ENCODE measurements at regions not wholly inside any gene's neighbourhood (a gene's known extent, or its start where the extent isn't known, plus 50 kb on each side); places are given as distances from the start of the nearest gene placed in this dataset.
A peak's percentile ranks its signal among the peaks of the same experiment; 100 is the strongest.

- peak; percentile 65 for DNase-seq (ENCODE audit: low read depth)
Measured at GRCh38 chr6:149213829-149214228, 103.7 kb upstream of the TAB2 start.

- no peak for DNase-seq (ENCODE audit: low read depth)
Measured at GRCh38 chr6:149216459-149216858, 101.1 kb upstream of the TAB2 start.

- DNase-seq (ENCODE audit: low read depth): no peak
Measured at GRCh38 chr6:149217466-149217888, 100.0 kb upstream of the TAB2 start.

GRCh38 chr6:149218471-149218870 lies 99.0 kb upstream of the TAB2 start:
- no peak for DNase-seq (ENCODE audit: low read depth)

DNA sequence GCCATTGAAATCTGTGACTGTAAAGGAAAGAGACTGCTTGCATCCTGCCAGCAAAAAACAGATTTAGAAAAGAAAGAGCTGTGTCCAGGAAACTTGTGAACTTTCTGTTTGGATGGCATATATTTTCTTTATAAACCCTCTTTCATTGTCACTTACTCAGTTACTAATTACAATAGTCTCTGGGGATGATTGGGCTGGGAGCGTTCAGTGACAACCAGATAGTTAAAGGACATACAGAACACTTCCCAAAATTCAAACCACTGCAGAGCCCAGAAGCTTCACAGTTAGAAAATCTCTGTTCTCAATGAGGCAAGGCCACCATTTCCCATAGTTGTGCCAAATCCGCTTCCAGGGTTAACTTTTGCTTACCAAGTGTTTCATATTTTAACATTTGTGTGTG lies 98.6 kb upstream of the TAB2 start:
- no peak for DNase-seq (ENCODE audit: low read depth)

GRCh38 chr6:149220882-149221773 lies 96.4 kb upstream of the TAB2 start:
- no peak for DNase-seq (ENCODE audit: low read depth)

DNA sequence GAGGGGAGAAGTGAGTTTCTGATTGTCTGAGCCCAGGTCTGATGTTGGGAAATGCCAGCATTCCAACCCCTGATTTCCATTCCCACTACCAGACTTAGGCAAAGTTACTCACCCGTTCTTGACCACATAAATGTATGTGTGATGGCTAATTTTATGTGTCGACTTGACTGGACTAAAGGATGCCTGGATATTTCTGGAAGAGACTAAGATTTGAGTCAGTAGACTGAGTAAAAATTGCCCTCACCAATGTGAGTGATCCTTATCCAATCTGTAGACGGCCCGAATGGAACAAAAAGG lies 95.8 kb upstream of the TAB2 start:
- DNase-seq (ENCODE audit: low read depth): peak; percentile 81

GRCh38 chr6:149223120-149223903 lies 94.2 kb upstream of the TAB2 start:
- DNase-seq (ENCODE audit: low read depth): no peak

- no peak for DNase-seq (ENCODE audit: low read depth)
Measured at GRCh38 chr6:149223904-149224351, 93.6 kb upstream of the TAB2 start.

DNA sequence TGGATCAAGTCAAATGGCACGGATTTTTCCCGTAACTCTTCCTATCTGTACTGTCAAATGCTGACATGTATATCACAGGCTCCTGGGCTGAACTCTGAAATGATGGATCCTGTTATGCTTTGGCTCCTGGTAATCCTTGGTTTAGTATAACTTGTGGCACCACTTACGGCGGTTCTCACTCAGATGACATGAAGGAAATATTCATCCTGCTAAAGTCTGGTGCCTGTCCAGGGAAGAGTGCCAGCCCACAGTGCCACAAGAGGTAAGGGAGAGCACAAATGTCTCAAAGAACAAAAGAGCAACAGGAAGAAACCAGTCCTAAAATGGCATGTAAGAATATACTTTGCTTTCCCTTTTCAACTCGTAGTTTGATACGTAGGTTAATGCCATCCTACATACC lies 93.1 kb upstream of the TAB2 start:
- peak; percentile 56 for DNase-seq (ENCODE audit: low read depth)

DNA sequence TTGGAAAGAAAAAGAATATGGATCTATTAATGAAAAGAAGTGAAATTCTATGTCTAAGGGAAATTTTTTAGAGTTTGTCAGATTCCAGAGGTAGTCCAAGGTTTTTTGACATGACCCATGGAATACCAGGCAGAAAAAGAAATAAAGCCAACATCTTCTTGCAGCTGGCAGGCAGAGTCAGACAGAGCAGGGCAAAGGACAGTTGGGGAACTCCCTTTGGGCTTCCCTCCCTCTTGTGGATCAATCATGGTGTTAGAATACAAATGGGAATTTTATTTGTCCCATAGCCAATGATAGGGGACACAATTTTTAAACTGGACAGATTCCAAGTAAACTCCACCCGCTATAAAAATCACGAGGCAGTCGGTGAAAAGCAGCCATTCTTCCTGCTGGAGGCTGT lies 92.1 kb upstream of the TAB2 start:
- DNase-seq (ENCODE audit: low read depth): no peak

DNA sequence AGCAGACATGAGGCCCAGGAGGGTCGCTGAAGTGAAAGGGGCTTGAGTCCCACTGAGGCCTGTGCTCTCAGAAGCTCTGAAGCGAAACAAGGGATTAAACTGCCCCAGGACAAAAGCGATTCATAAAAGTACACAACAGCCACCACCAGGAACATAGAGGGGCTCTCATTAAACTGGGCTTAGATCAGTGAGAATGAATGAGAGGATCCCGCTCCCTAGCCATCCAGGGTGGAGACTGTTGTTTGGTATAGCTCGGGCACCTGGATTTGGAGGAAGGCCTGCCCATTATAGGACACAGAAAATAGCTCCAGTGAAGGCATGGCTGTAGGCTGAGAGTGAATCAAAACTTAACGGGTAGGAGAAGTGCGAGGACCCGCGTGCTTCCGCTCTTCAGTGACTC lies 91.6 kb upstream of the TAB2 start:
- no peak for DNase-seq (ENCODE audit: low read depth)

DNA sequence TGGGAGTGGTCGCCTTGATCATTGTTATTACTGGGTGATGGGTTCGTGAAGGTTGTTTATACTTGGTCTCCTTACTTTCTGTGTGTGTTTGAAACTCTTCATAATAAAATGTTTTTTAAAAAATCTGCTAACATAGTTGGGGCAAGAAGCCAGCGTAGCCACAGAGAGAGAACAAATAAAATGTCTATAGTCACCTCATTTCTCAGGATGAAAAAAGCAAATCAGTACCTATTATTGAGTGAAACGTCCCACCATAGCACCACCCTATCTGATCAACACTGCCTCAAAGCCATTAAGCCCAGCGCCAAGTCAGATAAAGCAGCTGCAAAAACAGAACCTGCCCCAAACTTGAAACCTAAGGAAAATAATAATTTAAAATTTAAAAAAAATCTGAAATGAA lies 89.7 kb upstream of the TAB2 start:
- no peak for DNase-seq (ENCODE audit: low read depth)

- no peak for DNase-seq (ENCODE audit: low read depth)
Measured at GRCh38 chr6:149228311-149228955, 89.1 kb upstream of the TAB2 start.

- no peak for DNase-seq (ENCODE audit: low read depth)
Measured at GRCh38 chr6:149229096-149229495, 88.4 kb upstream of the TAB2 start.

DNA sequence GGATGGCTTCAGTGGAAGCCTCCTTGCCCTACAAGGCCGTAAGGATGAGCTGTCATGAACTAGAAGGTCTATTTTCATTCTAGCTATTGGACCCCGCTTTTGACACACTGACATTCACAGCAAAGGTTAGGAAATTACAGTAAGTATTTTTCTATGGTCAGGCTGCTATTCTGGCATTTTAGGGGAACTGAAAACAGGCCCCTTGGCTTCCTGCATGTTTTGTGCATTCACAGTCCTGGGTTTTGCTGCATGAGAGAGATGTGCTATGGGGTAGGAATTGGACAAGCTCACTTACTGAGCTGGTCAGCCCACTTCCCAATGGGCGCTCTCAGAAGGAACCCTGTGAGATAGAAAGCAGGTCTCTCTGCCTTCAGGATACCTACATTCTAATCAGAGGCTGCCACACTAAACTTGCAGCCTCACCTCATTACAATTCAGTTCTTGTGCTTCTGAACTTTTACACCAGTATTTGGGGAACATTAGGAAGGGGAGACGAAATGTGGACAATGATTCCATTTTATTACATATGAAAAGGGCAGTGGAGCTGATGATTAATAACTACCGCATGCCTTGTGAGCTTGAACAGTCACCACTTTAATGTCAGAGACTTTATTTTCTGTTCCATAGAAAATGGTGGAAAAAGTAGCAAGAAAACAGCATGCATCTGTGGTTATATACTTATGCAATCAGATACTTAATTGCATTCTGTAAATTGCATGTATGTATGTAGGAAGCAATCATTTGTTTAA lies 86.6 kb upstream of the TAB2 start:
- DNase-seq (ENCODE audit: low read depth): no peak

GRCh38 chr6:149231778-149232177 lies 85.7 kb upstream of the TAB2 start:
- no peak for DNase-seq (ENCODE audit: low read depth)

DNA sequence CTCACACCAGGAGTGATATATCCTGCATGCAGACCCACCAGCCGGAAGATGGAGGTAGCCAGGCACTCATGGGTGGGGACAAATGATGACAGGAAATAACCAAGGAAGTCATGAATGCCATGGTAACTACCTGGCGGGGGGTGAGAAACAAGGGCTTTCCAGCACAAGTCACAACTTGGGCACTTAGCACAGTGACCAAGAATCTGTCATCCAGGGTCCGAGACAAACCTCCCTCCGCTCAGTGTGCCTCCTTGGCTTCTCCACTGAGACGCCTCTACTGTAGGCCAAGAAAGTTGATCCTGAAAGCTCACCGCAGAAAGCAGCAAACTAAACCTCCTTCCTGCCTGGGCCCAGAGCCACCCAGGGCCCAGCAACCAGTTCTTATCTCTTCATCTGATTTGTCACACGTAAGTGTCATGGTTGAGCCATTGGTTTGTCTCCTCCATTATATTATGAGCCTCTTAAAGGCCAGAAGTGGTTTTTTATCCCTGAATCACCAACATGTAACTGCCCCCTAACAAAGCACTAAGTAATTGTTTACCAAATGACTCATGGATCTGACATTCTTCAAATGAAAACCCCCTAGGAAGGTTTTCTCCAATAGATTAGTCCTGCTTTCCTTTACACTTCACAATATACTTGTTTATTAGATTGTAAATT lies 84.3 kb upstream of the TAB2 start:
- DNase-seq (ENCODE audit: low read depth): peak; percentile 100

GRCh38 chr6:149234051-149234962 lies 83.2 kb upstream of the TAB2 start:
- DNase-seq (ENCODE audit: low read depth): peak; percentile 83

DNA sequence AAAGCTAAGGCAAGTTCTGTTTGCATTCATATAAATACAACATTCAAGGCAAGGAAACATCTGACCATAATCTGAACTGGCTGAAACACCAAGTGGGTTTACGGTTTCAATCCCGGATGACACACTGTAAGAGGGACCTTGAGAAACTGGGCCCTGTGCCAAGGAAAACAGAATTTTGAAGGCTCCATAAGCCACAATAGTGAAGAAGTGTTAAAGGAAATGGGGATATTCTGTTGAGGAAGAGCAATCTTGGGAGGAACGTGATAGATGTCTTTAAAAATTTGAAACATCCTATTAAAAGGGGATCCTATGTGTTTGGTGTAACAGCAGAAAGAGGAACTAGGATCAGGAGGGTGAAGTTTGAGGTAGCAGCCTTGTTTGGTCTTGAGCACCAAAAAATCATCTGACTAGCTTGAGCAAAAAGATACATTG lies 82.4 kb upstream of the TAB2 start:
- DNase-seq (ENCODE audit: low read depth): peak; percentile 98

Data from M059J (cell line).